SU-DHL-6 (cell line): ENCODE measurements at regions not wholly inside any gene's neighbourhood (a gene's known extent, or its start where the extent isn't known, plus 50 kb on each side); places are given as distances from the start of the nearest gene placed in this dataset.

Source experiments
- H2AFZ ChIP-seq: fragments of 200-600 bp; sonication (generic); 2 replicates; pipeline ENCODE4 v1.6.1; 2014; ENCODE audit warnings: low read depth, mild to moderate bottlenecking, moderate library complexity, mixed read lengths, antibody characterized with exemption, low read length; ENCODE audit not compliant: severe bottlenecking
- H3F3A ChIP-seq: fragments of 200-600 bp; shearing (Covaris generic); 2 replicates; pipeline ENCODE4 v1.6.0; 2016; ENCODE audit warnings: antibody characterized with exemption, mild to moderate bottlenecking; ENCODE audit not compliant: insufficient read depth
- H3K27ac ChIP-seq: fragments of 200-600 bp; sonication (generic); 2 replicates; pipeline ENCODE4 v1.5.1; 2016; ENCODE audit warnings: low read depth, mild to moderate bottlenecking, low read length, moderate library complexity, mixed read lengths
- H3K27me3 ChIP-seq: fragments of 200-600 bp; sonication (generic), shearing (Covaris generic); 2 replicates; pipeline ENCODE4 v1.6.0; 2014; ENCODE audit warnings: mild to moderate bottlenecking, low read length
- H3K36me3 ChIP-seq: fragments of 200-600 bp; sonication (generic); 2 replicates; pipeline ENCODE4 v1.6.1; 2014; ENCODE audit warnings: mild to moderate bottlenecking, low read length, mixed read lengths
- H3K4me2 ChIP-seq: fragments of 300-600, 200-600 bp; shearing (Covaris generic), sonication (generic); 2 replicates; pipeline ENCODE4 v1.6.0; 2014; ENCODE audit warnings: low read length, low read depth, mild to moderate bottlenecking; ENCODE audit not compliant: poor library complexity, severe bottlenecking
- H3K4me3 ChIP-seq: fragments of 200-600 bp; sonication (generic); 2 replicates; pipeline ENCODE4 v1.5.1; 2014; ENCODE audit warnings: antibody characterized with exemption, low read length, mild to moderate bottlenecking, mixed read lengths; ENCODE audit not compliant: insufficient read depth, poor library complexity, severe bottlenecking
- H3K79me2 ChIP-seq: fragments of 200-600 bp; sonication (generic); 2 replicates; pipeline ENCODE4 v1.6.1; 2014; ENCODE audit warnings: mild to moderate bottlenecking, low read length, moderate library complexity; ENCODE audit not compliant: insufficient read depth
- H3K9ac ChIP-seq: fragments of 200-600 bp; sonication (generic); 2 replicates; pipeline ENCODE4 v1.7.0; 2014; ENCODE audit warnings: mild to moderate bottlenecking, low read length
- H3K9me2 ChIP-seq: fragments of 200-600 bp; sonication (generic); replicated peaks from 2 replicates; pipeline ENCODE4 v1.6.1; 2014; ENCODE audit warnings: low read length; ENCODE audit not compliant: insufficient read depth
- H3K9me3 ChIP-seq: fragments of 200-600 bp; sonication (generic); 2 replicates; pipeline ENCODE4 v1.6.1; 2014; ENCODE audit warnings: low read length, mixed read lengths; ENCODE audit not compliant: insufficient read depth
- H4K20me1 ChIP-seq: fragments of 200-600 bp; sonication (generic); 2 replicates; pipeline ENCODE4 v1.6.1; 2014; ENCODE audit warnings: low read depth, mild to moderate bottlenecking, antibody characterized with exemption, low read length, moderate library complexity, mixed read lengths
- CTCF ChIP-seq: fragments of 200-600 bp; sonication (generic); IDR thresholded peaks from one replicate; pipeline ENCODE4 v1.5.1; 2017; ENCODE audit warnings: antibody characterized with exemption, mild to moderate bottlenecking, low read length, moderate library complexity; ENCODE audit not compliant: insufficient read depth, poor library complexity, severe bottlenecking
- EZH2phosphoT487 ChIP-seq: fragments of 200-600 bp; sonication (generic), shearing (Covaris generic); conservative IDR thresholded peaks from 2 replicates; pipeline ENCODE4 v1.6.1; 2018; ENCODE audit warnings: mild to moderate bottlenecking, antibody characterized with exemption, low read length, moderate library complexity, mixed read lengths

GRCh38 chr5:17730421-17730820 lies 96.2 kb downstream of the TAF11L14 start:
- TF ChIP-seq EZH2phosphoT487 (no peak), CTCF (no peak)
- no peak overlapping the region for H3K4me3 ChIP-seq
- H3F3A ChIP-seq, result no peaks in the 10 kb centered on the region
- H3K27me3 ChIP-seq, result no peaks in the 10 kb centered on the region
- H3K9ac ChIP-seq, result no peak overlapping the region
- no peaks in the 10 kb centered on the region for H4K20me1 ChIP-seq
- no peak overlapping the region for H2AFZ ChIP-seq
- H3K79me2 ChIP-seq, result no peaks in the 10 kb centered on the region
- H3K36me3 ChIP-seq, result no peaks in the 10 kb centered on the region
- no peaks in the 10 kb centered on the region for H3K9me3 ChIP-seq
- H3K27ac ChIP-seq, result no peak overlapping the region
- H3K9me2 ChIP-seq, result no peaks in the 10 kb centered on the region
- no peak overlapping the region for H3K4me2 ChIP-seq

- Histone ChIP-seq H3K27me3 (no peaks in the 10 kb centered on the region), H3K27ac (no peak overlapping the region), H2AFZ (no peak overlapping the region), H3K9ac (no peak overlapping the region), H3K4me2 (no peak overlapping the region), H3K9me3 (no peaks in the 10 kb centered on the region), H3K36me3 (no peaks in the 10 kb centered on the region), H3K9me2 (no peaks in the 10 kb centered on the region), H4K20me1 (no peaks in the 10 kb centered on the region), H3F3A (no peaks in the 10 kb centered on the region), H3K4me3 (no peak overlapping the region), H3K79me2 (no peaks in the 10 kb centered on the region)
- TF ChIP-seq EZH2phosphoT487 (no peak), CTCF (no peak)
These were observed 98.2 kb downstream of the TAF11L14 start for GRCh38 chr5:17732351-17732923.

- no peaks in the 10 kb centered on the region for H3K36me3 ChIP-seq
- TF ChIP-seq EZH2phosphoT487 (no peak), CTCF (no peak)
- no peak overlapping the region for H3K27ac ChIP-seq
- H3F3A ChIP-seq, result no peaks in the 10 kb centered on the region
- no peaks in the 10 kb centered on the region for H4K20me1 ChIP-seq
- H2AFZ ChIP-seq, result no peak overlapping the region
- H3K27me3 ChIP-seq, result no peaks in the 10 kb centered on the region
- H3K79me2 ChIP-seq, result no peaks in the 10 kb centered on the region
- no peak overlapping the region for H3K9ac ChIP-seq
- no peaks in the 10 kb centered on the region for H3K9me3 ChIP-seq
- no peak overlapping the region for H3K4me3 ChIP-seq
- H3K9me2 ChIP-seq, result no peaks in the 10 kb centered on the region
- no peak overlapping the region for H3K4me2 ChIP-seq
These were observed 99.8 kb downstream of the TAF11L14 start for GRCh38 chr5:17734011-17734410.
